Trophoblast cell (in vitro differentiated cells and primary cell): ENCODE measurements at regions not wholly inside any gene's neighbourhood (a gene's known extent, or its start where the extent isn't known, plus 50 kb on each side); places are given as distances from the start of the nearest gene placed in this dataset.

Experiments
- DNase-seq, 2 donors: peaks; one replicate each; pipeline ENCODE4 v3.0.0-alpha.2; 2016
- H2AFZ ChIP-seq: 2 replicates; pipeline ENCODE4 v1.6.1; 2013; ENCODE audit warnings: low read length, moderate library complexity, mild to moderate bottlenecking; ENCODE audit not compliant: insufficient read depth, poor library complexity
- H2AK5ac ChIP-seq: 2 replicates; pipeline ENCODE4 v1.6.1; 2013; ENCODE audit warnings: mild to moderate bottlenecking, low read length
- H2BK120ac ChIP-seq: 2 replicates; pipeline ENCODE4 v1.6.1; 2013; ENCODE audit warnings: low read length, mild to moderate bottlenecking, moderate library complexity; ENCODE audit not compliant: insufficient read depth, poor library complexity
- H2BK12ac ChIP-seq: 2 replicates; pipeline ENCODE4 v1.6.1; 2013; ENCODE audit warnings: mild to moderate bottlenecking, low read length, moderate library complexity
- H2BK5ac ChIP-seq: 2 replicates; pipeline ENCODE4 v1.6.1; 2013; ENCODE audit warnings: low read length, low read depth, moderate library complexity, mild to moderate bottlenecking; ENCODE audit not compliant: poor library complexity
- H3K14ac ChIP-seq: 2 replicates; pipeline ENCODE4 v1.6.1; 2013; ENCODE audit warnings: mild to moderate bottlenecking, low read length
- H3K18ac ChIP-seq: 2 replicates; pipeline ENCODE4 v1.6.1; 2013; ENCODE audit warnings: mild to moderate bottlenecking, low read length
- H3K23ac ChIP-seq: 2 replicates; pipeline ENCODE4 v1.6.1; 2013; ENCODE audit warnings: low read length
- H3K27ac ChIP-seq: 2 replicates; pipeline ENCODE4 v1.5.1; 2013; ENCODE audit warnings: low read depth, mild to moderate bottlenecking, inconsistent platforms, low read length, moderate library complexity
- H3K27me3 ChIP-seq: 2 replicates; pipeline ENCODE4 v1.6.1; 2013; ENCODE audit warnings: inconsistent platforms, mild to moderate bottlenecking, low read length, moderate library complexity; ENCODE audit not compliant: insufficient read depth
- H3K36me3 ChIP-seq, 2 experiments: 1 replicate in 1 of 2; 2 replicates in 1 of 2; pipeline ENCODE4 v1.6.1; 2013; ENCODE audit warnings: low read length in 2 of 2, mild to moderate bottlenecking in 2 of 2, moderate library complexity in 1 of 2; ENCODE audit not compliant: insufficient read depth in 2 of 2, control insufficient read depth in 1 of 2
- H3K4ac ChIP-seq: 2 replicates; pipeline ENCODE4 v1.6.1; 2013; ENCODE audit warnings: low read depth, mild to moderate bottlenecking, low read length, moderate library complexity
- H3K4me1 ChIP-seq, 2 experiments: 1 replicate in 1 of 2; 2 replicates in 1 of 2; pipeline ENCODE4 v1.6.1; 2013; ENCODE audit warnings: low read length in 2 of 2, mild to moderate bottlenecking in 2 of 2, moderate library complexity in 1 of 2; ENCODE audit not compliant: insufficient read depth in 2 of 2, control insufficient read depth in 1 of 2
- H3K4me2 ChIP-seq: 2 replicates; pipeline ENCODE4 v1.6.1; 2013; ENCODE audit warnings: inconsistent platforms, mild to moderate bottlenecking, low read length, moderate library complexity
- H3K4me3 ChIP-seq: 2 replicates; pipeline ENCODE4 v1.5.1; 2013; ENCODE audit warnings: mild to moderate bottlenecking, low read depth, low read length, inconsistent platforms
- H3K79me1 ChIP-seq: one replicate; pipeline ENCODE4 v1.6.1; 2013; ENCODE audit warnings: low read length
- H3K79me2 ChIP-seq: 2 replicates; pipeline ENCODE4 v1.6.1; 2013; ENCODE audit warnings: low read length, mild to moderate bottlenecking; ENCODE audit not compliant: control insufficient read depth, insufficient read depth, poor library complexity
- H3K9ac ChIP-seq: 2 replicates; pipeline ENCODE4 v1.6.1; 2013; ENCODE audit warnings: mild to moderate bottlenecking, low read length
- H3K9me3 ChIP-seq: 2 replicates; pipeline ENCODE4 v1.6.1; 2013; ENCODE audit warnings: low read depth, mild to moderate bottlenecking, control low read depth, inconsistent platforms, low read length; ENCODE audit not compliant: insufficient read depth
- H4K12ac ChIP-seq: 2 replicates; pipeline ENCODE4 v1.6.1; 2013; ENCODE audit warnings: low read depth, mild to moderate bottlenecking, low read length, moderate library complexity
- H4K8ac ChIP-seq: 2 replicates; pipeline ENCODE4 v1.6.1; 2013; ENCODE audit warnings: low read depth, mild to moderate bottlenecking, low read length, moderate library complexity
- H4K91ac ChIP-seq: one replicate; pipeline ENCODE4 v1.6.1; 2013; ENCODE audit warnings: low read depth, mild to moderate bottlenecking, low read length, moderate library complexity
- WGBS: extraction: QIAGEN DNeasy Blood & Tissue Kit; methylation state at CpG from one replicate; pipeline ENCODE4 v1.1.7; 2013; ENCODE audit warnings: missing lambda C conversion rate; ENCODE audit not compliant: insufficient read length, insufficient coverage; ENCODE audit errors: extremely low coverage; 5-methylcytosine and 5-hydroxymethylcytosine counted together

DNA sequence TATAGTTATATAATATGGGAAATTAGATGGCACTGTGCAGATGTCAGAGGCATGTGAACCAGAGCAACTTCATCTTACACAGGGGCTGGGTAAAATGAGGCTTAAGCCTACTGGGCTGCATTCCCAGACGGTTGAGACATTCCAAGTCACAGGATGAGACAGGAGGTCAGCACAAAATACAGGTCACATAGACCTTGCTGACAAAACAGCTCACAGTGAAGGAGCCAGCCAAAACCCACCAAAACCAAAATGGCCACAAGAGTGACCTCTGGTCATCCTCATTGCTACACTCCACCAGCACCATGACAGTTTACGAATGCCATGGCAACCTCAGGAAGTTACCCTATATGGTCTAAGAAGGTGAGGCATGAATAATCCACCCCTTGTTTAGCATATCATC is 479.4 kb downstream of the TLR4 start:
- no peak overlapping the region for H3K9ac ChIP-seq
- no peak overlapping the region for H2AFZ ChIP-seq
- no peak overlapping the region for H3K18ac ChIP-seq
- H3K27me3 ChIP-seq, result no peaks in the 10 kb centered on the region
- H4K91ac ChIP-seq, result no peak overlapping the region
- no peak overlapping the region for H2AK5ac ChIP-seq
- no peak overlapping the region for H2BK120ac ChIP-seq
- no peak overlapping the region for H3K27ac ChIP-seq
- H3K4ac ChIP-seq, result no peak overlapping the region
- H3K36me3 ChIP-seq, result no peaks in the 10 kb centered on the region
- H3K4me2 ChIP-seq, result no peak overlapping the region
- H3K9me3 ChIP-seq, result no peaks in the 10 kb centered on the region
- H3K4me3 ChIP-seq, result no peak overlapping the region
- H4K8ac ChIP-seq, result no peak overlapping the region
- no peaks in the 10 kb centered on the region for H3K79me1 ChIP-seq
- H3K4me1 ChIP-seq, result peaks cover 0 to 2% of the 10 kb centered on the region in 2 experiments
- no peak overlapping the region for H3K14ac ChIP-seq
- H3K79me2 ChIP-seq, result no peaks in the 10 kb centered on the region
- H2BK5ac ChIP-seq, result no peak overlapping the region
- WGBS, result no CpG with 5 or more reads among the region's 2 CpGs
- no peak overlapping the region for H2BK12ac ChIP-seq
- DNase-seq, result no peak
- H4K12ac ChIP-seq, result no peak overlapping the region
- H3K23ac ChIP-seq, result no peak overlapping the region

- H3K4me3 ChIP-seq, result no peak overlapping the region
- H2BK12ac ChIP-seq, result no peak overlapping the region
- H2BK5ac ChIP-seq, result no peak overlapping the region
- H3K9ac ChIP-seq, result no peak overlapping the region
- no peak overlapping the region for H2AFZ ChIP-seq
- H3K4me2 ChIP-seq, result no peak overlapping the region
- H3K36me3 ChIP-seq, result no peaks in the 10 kb centered on the region
- no peaks in the 10 kb centered on the region for H3K79me2 ChIP-seq
- no peaks in the 10 kb centered on the region for H3K79me1 ChIP-seq
- no peak overlapping the region for H3K23ac ChIP-seq
- H4K12ac ChIP-seq, result no peak overlapping the region
- no peak overlapping the region for H3K27ac ChIP-seq
- no peak overlapping the region for H3K4ac ChIP-seq
- H4K8ac ChIP-seq, result no peak overlapping the region
- H4K91ac ChIP-seq, result no peak overlapping the region
- no peak overlapping the region for H2AK5ac ChIP-seq
- no peaks in the 10 kb centered on the region for H3K9me3 ChIP-seq
- H3K18ac ChIP-seq, result no peak overlapping the region
- H3K14ac ChIP-seq, result no peak overlapping the region
- no CpG with 5 or more reads among the region's 1 CpG for WGBS
- DNase-seq, result no peak
- H3K27me3 ChIP-seq, result no peaks in the 10 kb centered on the region
- H3K4me1 ChIP-seq, result peaks cover 0 to 2% of the 10 kb centered on the region in 2 experiments
- H2BK120ac ChIP-seq, result no peak overlapping the region
Observed at GRCh38 chr9:118187408-118187807, 483.2 kb downstream of the TLR4 start.

- Histone ChIP-seq H3K79me2 (no peaks in the 10 kb centered on the region), H3K4me3 (no peak overlapping the region), H3K27ac (no peak overlapping the region), H4K91ac (no peak overlapping the region), H2BK5ac (no peak overlapping the region), H3K27me3 (no peaks in the 10 kb centered on the region), H3K14ac (no peak overlapping the region), H3K4ac (no peak overlapping the region), H3K36me3 (no peaks in the 10 kb centered on the region), H3K4me1 (no peaks in the 10 kb centered on the region), H2AK5ac (no peak overlapping the region), H4K8ac (no peak overlapping the region), H3K9ac (no peak overlapping the region), H3K23ac (no peak overlapping the region), H3K9me3 (no peaks in the 10 kb centered on the region), H2AFZ (no peak overlapping the region), H4K12ac (no peak overlapping the region), H3K4me2 (no peak overlapping the region), H3K18ac (no peak overlapping the region), H3K79me1 (no peaks in the 10 kb centered on the region), H2BK12ac (no peak overlapping the region), H2BK120ac (no peak overlapping the region)
- DNase-seq, result no peak
- no CpG with 5 or more reads among the region's 3 CpGs for WGBS
Observed at GRCh38 chr9:118189615-118190014, 485.4 kb downstream of the TLR4 start.

GRCh38 chr9:118192807-118193206 is 488.6 kb downstream of the TLR4 start:
- Histone ChIP-seq H3K79me1 (no peaks in the 10 kb centered on the region), H3K27me3 (no peaks in the 10 kb centered on the region), H4K8ac (no peak overlapping the region), H3K4me1 (no peaks in the 10 kb centered on the region), H3K9ac (no peak overlapping the region), H3K18ac (no peak overlapping the region), H3K79me2 (no peaks in the 10 kb centered on the region), H2BK120ac (no peak overlapping the region), H4K91ac (no peak overlapping the region), H2AK5ac (no peak overlapping the region), H3K4me3 (no peak overlapping the region), H3K36me3 (no peaks in the 10 kb centered on the region), H2BK12ac (no peak overlapping the region), H3K4me2 (no peak overlapping the region), H3K27ac (no peak overlapping the region), H3K4ac (no peak overlapping the region), H4K12ac (no peak overlapping the region), H3K23ac (no peak overlapping the region), H3K14ac (no peak overlapping the region), H2AFZ (no peak overlapping the region), H3K9me3 (no peaks in the 10 kb centered on the region), H2BK5ac (no peak overlapping the region)
- no CpG with 5 or more reads among the region's 2 CpGs for WGBS
- peak in 1 of 2 donors; percentile 4 for DNase-seq
